Activated CD4-positive, alpha-beta T cell treated with anti-CD3 and anti-CD28 coated beads, Interleukin-2, amount 10 ng/mL, durations not matched to agents 24 days and 14 days (primary cell): ENCODE measurements at regions not wholly inside any gene's neighbourhood (a gene's known extent, or its start where the extent isn't known, plus 50 kb on each side); places are given as distances from the start of the nearest gene placed in this dataset.
"Not testable (repeated sequence)": the region's sequence is repeated elsewhere in the genome, so short reads cannot be mapped to it uniquely, and the experiment has no call there.

Source experiments
- DNase-seq: peaks from one replicate; pipeline ENCODE4 v3.0.0; 2022
- H3K27ac Mint-ChIP-seq: one replicate; pipeline ENCODE4 v1.8.0; 2022; ENCODE audit warnings: mild to moderate bottlenecking, mixed read lengths
- H3K27me3 Mint-ChIP-seq: one replicate; pipeline ENCODE4 v1.8.0; 2022; ENCODE audit warnings: mixed read lengths
- H3K36me3 Mint-ChIP-seq: one replicate; pipeline ENCODE4 v1.8.0; 2022; ENCODE audit warnings: low read depth, mild to moderate bottlenecking, mixed read lengths
- H3K4me1 Mint-ChIP-seq: one replicate; pipeline ENCODE4 v1.8.0; 2021; ENCODE audit warnings: mixed read lengths
- H3K4me3 Mint-ChIP-seq: one replicate; pipeline ENCODE4 v1.8.0; 2022; ENCODE audit warnings: mild to moderate bottlenecking, moderate library complexity, mixed read lengths
- H3K9me3 Mint-ChIP-seq: one replicate; pipeline ENCODE4 v1.8.0; 2021; ENCODE audit warnings: mixed read lengths
- intact Hi-C: fragments of 100-400 bp; cut with micrococcal nuclease; formaldehyde crosslinking; loops from one replicate; pipeline ENCODE4 v1.15.1; 2023

GRCh38 chr14:87430214-87430613 lies 562.8 kb downstream of the GALC start:
- intact Hi-C loops: no loop called here
- Mint-ChIP-seq H3K9me3 (no peaks in the 10 kb centered on the region), H3K36me3 (no peaks in the 10 kb centered on the region), H3K27ac (no peak overlapping the region), H3K4me1 (no peaks in the 10 kb centered on the region), H3K27me3 (no peaks in the 10 kb centered on the region), H3K4me3 (no peak overlapping the region)
- DNase-seq: no peak

DNA sequence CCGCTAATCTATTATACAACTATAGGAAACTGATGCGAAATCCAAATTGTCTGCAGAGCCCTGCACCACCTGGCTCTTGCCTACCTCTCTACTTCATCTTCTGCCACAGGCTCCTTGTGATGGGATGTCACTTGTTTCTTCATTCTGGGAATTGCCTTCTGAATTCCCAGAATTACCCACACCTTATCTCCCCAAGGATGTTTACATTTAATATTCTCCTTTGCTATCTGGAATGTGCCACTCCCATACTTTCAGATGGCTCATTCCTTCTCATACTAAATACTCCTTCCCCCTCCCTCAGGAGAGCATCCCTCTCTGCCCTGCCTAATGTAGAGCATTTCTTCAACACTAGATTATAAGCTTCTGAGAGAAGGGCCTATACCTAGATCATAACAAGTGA lies 573.1 kb downstream of the GALC start:
- H3K4me3 Mint-ChIP-seq: no peak overlapping the region
- intact Hi-C loops: no loop called here
- no peaks in the 10 kb centered on the region for H3K4me1 Mint-ChIP-seq
- H3K27me3 Mint-ChIP-seq: no peaks in the 10 kb centered on the region
- H3K27ac Mint-ChIP-seq: no peak overlapping the region
- H3K36me3 Mint-ChIP-seq: no peaks in the 10 kb centered on the region
- no peak for DNase-seq
- peaks cover 7% of the 10 kb centered on the region for H3K9me3 Mint-ChIP-seq

- peaks cover 4% of the 10 kb centered on the region for H3K9me3 Mint-ChIP-seq
- no peak overlapping the region for H3K27ac Mint-ChIP-seq
- no peaks in the 10 kb centered on the region for H3K4me1 Mint-ChIP-seq
- DNase-seq: no peak
- no peak overlapping the region for H3K4me3 Mint-ChIP-seq
- no peaks in the 10 kb centered on the region for H3K27me3 Mint-ChIP-seq
- no peaks in the 10 kb centered on the region for H3K36me3 Mint-ChIP-seq
- intact Hi-C loops: no loop called here
Measured at GRCh38 chr14:87411370-87411769, 581.6 kb downstream of the GALC start.

DNA sequence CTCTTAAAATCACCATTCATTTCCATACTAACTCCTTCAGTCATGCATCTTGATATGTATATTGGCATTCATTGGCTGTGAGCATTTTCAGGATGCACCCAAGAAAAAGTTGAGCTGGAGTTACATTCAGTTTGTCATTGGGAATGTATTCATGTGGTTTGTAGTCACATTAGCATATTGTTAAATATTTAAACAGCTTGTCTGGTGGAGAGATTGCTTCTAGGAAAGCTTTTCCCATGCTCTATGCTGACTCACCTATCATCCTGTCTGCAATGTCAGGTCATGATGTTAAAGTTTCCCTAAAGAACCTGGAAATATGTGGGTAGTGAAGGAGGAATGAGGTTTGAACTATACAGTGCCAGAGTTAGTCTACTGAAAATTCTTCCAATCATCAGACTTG lies 583.6 kb downstream of the GALC start:
- no peaks in the 10 kb centered on the region for H3K4me1 Mint-ChIP-seq
- no peaks in the 10 kb centered on the region for H3K36me3 Mint-ChIP-seq
- H3K27me3 Mint-ChIP-seq: no peaks in the 10 kb centered on the region
- intact Hi-C loops: no loop called here
- H3K27ac Mint-ChIP-seq: no peak overlapping the region
- peaks cover 4% of the 10 kb centered on the region for H3K9me3 Mint-ChIP-seq
- DNase-seq: no peak
- H3K4me3 Mint-ChIP-seq: no peak overlapping the region

DNA sequence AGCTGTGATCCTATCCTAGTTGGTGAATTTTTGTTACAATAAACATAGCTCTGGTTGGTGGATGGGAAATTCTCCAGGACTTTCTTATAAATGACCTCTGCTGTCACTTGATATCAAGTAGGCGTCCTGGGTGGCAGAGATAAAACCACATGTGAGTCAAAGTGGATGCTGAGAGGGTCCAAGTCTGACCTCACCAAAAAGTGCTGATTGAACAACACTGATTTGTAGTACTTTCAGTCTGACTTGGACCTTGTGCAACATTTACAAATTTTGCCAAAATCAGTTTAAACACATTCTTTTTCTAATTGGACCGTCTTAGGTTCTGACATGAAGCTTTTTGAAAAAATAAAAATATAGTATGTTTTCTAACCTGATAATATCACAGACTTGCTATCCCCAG lies 585.6 kb downstream of the GALC start:
- DNase-seq: no peak
- Mint-ChIP-seq H3K9me3 (no peaks in the 10 kb centered on the region), H3K27me3 (no peaks in the 10 kb centered on the region), H3K4me3 (no peak overlapping the region), H3K4me1 (no peaks in the 10 kb centered on the region), H3K27ac (no peak overlapping the region), H3K36me3 (no peaks in the 10 kb centered on the region)
- intact Hi-C loops: no loop called here

- Mint-ChIP-seq H3K4me3 (no peak overlapping the region), H3K27ac (no peak overlapping the region), H3K27me3 (no peaks in the 10 kb centered on the region), H3K9me3 (no peaks in the 10 kb centered on the region), H3K36me3 (no peaks in the 10 kb centered on the region), H3K4me1 (no peaks in the 10 kb centered on the region)
- intact Hi-C loops: no loop called here
- DNase-seq: no peak
Measured at GRCh38 chr14:87405563-87405962, 587.4 kb downstream of the GALC start.

DNA sequence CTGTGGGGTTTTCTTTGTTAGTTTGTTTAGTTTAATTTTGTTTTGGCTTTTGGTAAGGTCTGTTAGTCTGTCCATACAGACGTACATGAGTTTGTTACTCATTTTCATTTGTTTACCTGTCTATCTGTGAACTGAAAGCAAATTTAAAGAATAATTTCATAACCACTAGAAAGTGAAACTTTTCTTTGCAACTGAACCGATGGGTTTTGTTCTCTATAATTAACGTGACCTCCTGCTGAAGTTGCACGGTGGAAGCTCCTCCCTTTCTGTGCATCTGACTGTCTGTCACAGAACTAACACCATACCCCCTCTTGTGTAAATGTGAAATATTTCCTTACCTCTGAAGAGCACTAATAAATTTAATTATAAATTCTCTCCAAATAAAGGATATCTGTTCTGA lies 595.5 kb downstream of the GALC start:
- no peak overlapping the region for H3K4me3 Mint-ChIP-seq
- no peaks in the 10 kb centered on the region for H3K27me3 Mint-ChIP-seq
- no peaks in the 10 kb centered on the region for H3K9me3 Mint-ChIP-seq
- intact Hi-C loops: no loop called here
- no peaks in the 10 kb centered on the region for H3K36me3 Mint-ChIP-seq
- DNase-seq: no peak
- H3K27ac Mint-ChIP-seq: no peak overlapping the region
- no peaks in the 10 kb centered on the region for H3K4me1 Mint-ChIP-seq

GRCh38 chr14:87391066-87391465 lies 601.9 kb downstream of the GALC start:
- intact Hi-C loops: no loop called here
- H3K27ac Mint-ChIP-seq: no peak overlapping the region
- H3K4me3 Mint-ChIP-seq: no peak overlapping the region
- DNase-seq: no peak
- no peaks in the 10 kb centered on the region for H3K27me3 Mint-ChIP-seq
- H3K4me1 Mint-ChIP-seq: no peaks in the 10 kb centered on the region
- no peaks in the 10 kb centered on the region for H3K9me3 Mint-ChIP-seq
- H3K36me3 Mint-ChIP-seq: no peaks in the 10 kb centered on the region

- intact Hi-C loops: no loop called here
Measured at GRCh38 chr14:87388946-87389345, 604.0 kb downstream of the GALC start.

DNA sequence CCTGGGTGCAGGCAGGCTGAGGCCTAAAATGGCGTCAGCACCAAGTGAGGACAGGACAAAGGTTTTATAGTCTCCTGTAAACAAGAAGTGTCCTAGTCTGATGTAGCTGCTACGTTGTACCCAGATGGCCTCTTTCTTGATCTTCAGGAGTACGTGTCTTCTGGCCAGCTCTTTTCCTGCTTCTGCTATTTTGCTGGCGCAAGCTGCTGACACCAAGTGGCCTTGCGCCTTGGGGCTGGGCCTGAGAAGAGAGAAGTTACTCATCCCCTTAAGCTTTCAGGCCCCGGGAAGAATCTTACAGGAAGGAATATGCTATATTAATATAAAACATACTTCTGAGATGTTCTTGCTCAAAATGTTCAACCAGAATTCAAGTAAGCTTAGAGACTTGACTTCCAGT lies 605.2 kb downstream of the GALC start:
- Mint-ChIP-seq H3K27me3 (no peaks in the 10 kb centered on the region), H3K27ac (no peak overlapping the region), H3K36me3 (no peaks in the 10 kb centered on the region), H3K4me3 (no peak overlapping the region), H3K4me1 (no peaks in the 10 kb centered on the region), H3K9me3 (no peaks in the 10 kb centered on the region)
- no peak for DNase-seq
- intact Hi-C loops: no loop called here

More at GRCh38 chr14:87388946-87389345, 604.0 kb downstream of the GALC start:
- Mint-ChIP-seq H3K27ac (no peak overlapping the region), H3K4me3 (no peak overlapping the region), H3K9me3 (no peaks in the 10 kb centered on the region), H3K36me3 (no peaks in the 10 kb centered on the region), H3K27me3 (no peaks in the 10 kb centered on the region), H3K4me1 (no peaks in the 10 kb centered on the region)
- DNase-seq: no peak

DNA sequence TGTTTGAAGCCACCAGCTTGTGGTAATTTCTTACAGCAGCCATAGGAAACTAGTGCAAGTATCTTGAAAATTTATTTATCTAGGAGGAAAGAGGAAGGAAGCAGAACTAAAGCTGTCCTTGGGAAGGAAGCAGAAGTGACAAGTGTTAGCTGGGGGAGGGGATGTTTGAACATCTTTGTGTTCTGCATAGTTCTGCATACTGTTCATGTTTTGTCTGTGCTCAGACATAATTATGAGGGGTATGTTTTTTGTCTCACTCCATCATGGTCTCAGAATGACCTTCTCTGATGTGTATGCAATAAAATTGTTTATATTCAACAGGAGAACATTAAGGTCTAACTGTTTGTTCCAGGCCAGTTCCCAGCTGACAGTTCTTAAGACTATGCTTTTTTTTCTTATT lies 606.5 kb downstream of the GALC start:
- DNase-seq: no peak
- Mint-ChIP-seq H3K27me3 (no peaks in the 10 kb centered on the region), H3K4me3 (no peak overlapping the region), H3K9me3 (no peaks in the 10 kb centered on the region), H3K4me1 (no peaks in the 10 kb centered on the region), H3K36me3 (no peaks in the 10 kb centered on the region), H3K27ac (no peak overlapping the region)
- intact Hi-C loops: no loop called here

DNA sequence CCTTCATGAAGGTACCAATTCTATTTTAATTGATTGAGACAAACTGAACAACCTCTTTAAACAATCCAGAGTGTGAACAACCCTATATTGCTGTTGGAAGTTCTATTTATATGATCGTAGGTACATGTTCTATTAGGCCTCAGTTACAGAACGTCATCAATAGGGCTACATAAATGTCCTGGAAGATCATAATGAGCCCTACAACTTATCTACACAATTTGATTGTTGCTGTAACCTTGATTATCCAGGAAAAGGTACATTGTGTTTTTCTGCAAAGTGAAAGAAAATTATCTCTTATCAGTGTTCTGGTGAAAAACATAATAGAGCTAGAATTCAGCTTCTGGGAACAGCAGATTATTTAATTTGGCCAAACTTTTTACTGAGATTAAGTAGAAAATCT lies 612.9 kb downstream of the GALC start:
- Mint-ChIP-seq H3K4me3 (no peak overlapping the region), H3K27me3 (no peaks in the 10 kb centered on the region), H3K36me3 (no peaks in the 10 kb centered on the region), H3K4me1 (no peaks in the 10 kb centered on the region), H3K9me3 (peaks cover 4% of the 10 kb centered on the region), H3K27ac (no peak overlapping the region)
- no peak for DNase-seq
- intact Hi-C loops: no loop called here

GRCh38 chr14:87368751-87369150 lies 624.2 kb downstream of the GALC start:
- intact Hi-C loops: no loop called here
- no peaks in the 10 kb centered on the region for H3K27me3 Mint-ChIP-seq
- DNase-seq: no peak
- no peaks in the 10 kb centered on the region for H3K4me1 Mint-ChIP-seq
- H3K36me3 Mint-ChIP-seq: no peaks in the 10 kb centered on the region
- no peak overlapping the region for H3K27ac Mint-ChIP-seq
- no peak overlapping the region for H3K4me3 Mint-ChIP-seq
- no peaks in the 10 kb centered on the region for H3K9me3 Mint-ChIP-seq

DNA sequence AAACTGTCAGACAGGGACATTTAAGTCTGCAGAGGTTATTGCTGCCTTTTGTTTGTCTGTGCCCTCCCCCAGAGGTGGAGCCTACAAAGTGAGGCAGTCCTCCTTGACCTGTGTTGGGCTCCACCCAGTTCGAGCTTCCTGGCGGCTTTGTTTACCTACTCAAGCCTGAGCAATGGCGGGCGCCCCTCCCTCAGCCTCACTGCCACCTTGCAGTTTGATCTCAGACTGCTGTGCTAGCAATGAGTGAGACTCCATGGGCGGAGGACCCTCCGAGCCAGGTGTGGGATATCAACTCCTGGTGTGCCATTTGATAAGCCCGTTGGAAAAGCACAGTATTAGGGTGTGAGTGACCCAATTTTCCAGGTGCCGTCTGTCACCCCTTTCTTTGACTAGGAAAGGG lies 632.7 kb downstream of the GALC start:
- H3K4me1 Mint-ChIP-seq, intact Hi-C loops, H3K4me3 Mint-ChIP-seq, H3K27ac Mint-ChIP-seq, H3K36me3 Mint-ChIP-seq, H3K27me3 Mint-ChIP-seq, DNase-seq: not testable (repeated sequence)
- peaks cover 16% of the 10 kb centered on the region for H3K9me3 Mint-ChIP-seq

- intact Hi-C loops: no loop called here
- Mint-ChIP-seq H3K4me3 (no peak overlapping the region), H3K27me3 (no peaks in the 10 kb centered on the region), H3K27ac (no peak overlapping the region), H3K9me3 (peaks cover 10% of the 10 kb centered on the region), H3K4me1 (no peaks in the 10 kb centered on the region), H3K36me3 (no peaks in the 10 kb centered on the region)
- DNase-seq: no peak
Measured at GRCh38 chr14:87351007-87351406, 642.0 kb downstream of the GALC start.

DNA sequence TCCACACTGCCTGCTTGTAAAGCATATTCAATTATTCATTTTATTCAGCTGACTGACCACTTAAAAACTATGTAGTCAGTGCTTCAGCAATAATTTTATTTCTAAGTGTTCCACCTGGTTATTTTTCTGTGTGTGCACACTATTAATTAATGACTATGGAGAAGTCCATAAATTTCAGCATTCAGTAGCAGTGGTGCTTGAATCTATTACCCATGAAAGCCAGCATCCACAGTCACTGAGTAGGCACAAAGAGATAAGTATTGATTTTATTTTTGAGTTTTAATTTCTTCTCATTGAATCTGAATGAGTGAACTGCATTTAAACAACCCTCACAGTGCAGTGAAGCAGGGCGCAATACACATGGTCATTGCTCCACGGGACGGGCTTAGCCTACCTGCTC lies 643.1 kb downstream of the GALC start:
- intact Hi-C loops: no loop called here
- Mint-ChIP-seq H3K27me3 (no peaks in the 10 kb centered on the region), H3K27ac (no peak overlapping the region), H3K4me1 (no peaks in the 10 kb centered on the region), H3K36me3 (no peaks in the 10 kb centered on the region), H3K4me3 (no peak overlapping the region), H3K9me3 (peaks cover 5% of the 10 kb centered on the region)
- DNase-seq: no peak
